PC-3 (cell line): ENCODE measurements at regions not wholly inside any gene's neighbourhood (a gene's known extent, or its start where the extent isn't known, plus 50 kb on each side); places are given as distances from the start of the nearest gene placed in this dataset.

Experiments
- EZH2phosphoT487 ChIP-seq: fragments of 300-600 bp; sonication (generic); IDR thresholded peaks from 2 replicates; pipeline ENCODE4 v1.6.1; 2018; ENCODE audit warnings: mild to moderate bottlenecking, antibody characterized with exemption, low read length, borderline replicate concordance
- TF ChIP-seq, protein P1 (sequence below): fragments of 300-600 bp; sonication (generic); conservative IDR thresholded peaks from 2 replicates; pipeline ENCODE4 v1.5.1; 2017; ENCODE audit warnings: antibody characterized with exemption, low read depth, mild to moderate bottlenecking, low read length

DNA sequence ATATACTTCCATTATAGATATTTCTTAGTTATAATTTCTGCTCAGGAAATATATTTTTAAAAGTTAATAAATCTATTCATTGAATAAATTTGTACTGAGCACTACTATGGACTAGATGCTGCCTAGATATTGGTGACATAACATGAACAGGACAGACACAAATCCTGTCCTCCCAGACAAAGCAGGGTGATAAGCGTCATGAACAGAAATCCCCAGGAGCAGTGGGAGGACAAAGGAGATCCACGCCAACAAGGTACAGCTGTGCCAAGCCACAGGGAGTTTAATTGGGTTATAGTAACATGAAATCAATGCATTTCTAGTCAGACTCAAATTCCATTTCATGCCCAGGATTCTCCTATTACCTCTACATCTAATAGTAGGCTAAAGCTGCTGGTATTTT is 171.8 kb upstream of the CPNE8 start:
- TF ChIP-seq, protein P1, sequence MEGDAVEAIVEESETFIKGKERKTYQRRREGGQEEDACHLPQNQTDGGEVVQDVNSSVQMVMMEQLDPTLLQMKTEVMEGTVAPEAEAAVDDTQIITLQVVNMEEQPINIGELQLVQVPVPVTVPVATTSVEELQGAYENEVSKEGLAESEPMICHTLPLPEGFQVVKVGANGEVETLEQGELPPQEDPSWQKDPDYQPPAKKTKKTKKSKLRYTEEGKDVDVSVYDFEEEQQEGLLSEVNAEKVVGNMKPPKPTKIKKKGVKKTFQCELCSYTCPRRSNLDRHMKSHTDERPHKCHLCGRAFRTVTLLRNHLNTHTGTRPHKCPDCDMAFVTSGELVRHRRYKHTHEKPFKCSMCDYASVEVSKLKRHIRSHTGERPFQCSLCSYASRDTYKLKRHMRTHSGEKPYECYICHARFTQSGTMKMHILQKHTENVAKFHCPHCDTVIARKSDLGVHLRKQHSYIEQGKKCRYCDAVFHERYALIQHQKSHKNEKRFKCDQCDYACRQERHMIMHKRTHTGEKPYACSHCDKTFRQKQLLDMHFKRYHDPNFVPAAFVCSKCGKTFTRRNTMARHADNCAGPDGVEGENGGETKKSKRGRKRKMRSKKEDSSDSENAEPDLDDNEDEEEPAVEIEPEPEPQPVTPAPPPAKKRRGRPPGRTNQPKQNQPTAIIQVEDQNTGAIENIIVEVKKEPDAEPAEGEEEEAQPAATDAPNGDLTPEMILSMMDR, result no peak
- TF ChIP-seq EZH2phosphoT487, result no peak
